H1 (cell line): ENCODE measurements at regions not wholly inside any gene's neighbourhood (a gene's known extent, or its start where the extent isn't known, plus 50 kb on each side); places are given as distances from the start of the nearest gene placed in this dataset.

Experiments
- CTCF ChIA-PET: fragments of 300-600 bp; sonication (Branson Sonifier 250); formaldehyde crosslinking; loops from one replicate; lab custom pipeline; 2021; ENCODE audit not compliant: partially characterized antibody; lab: Charles Lee
- POLR2A ChIA-PET: fragments of 300-600 bp; sonication (Branson Sonifier 250); formaldehyde crosslinking; loops from one replicate; lab custom pipeline; 2021; ENCODE audit warnings: inconsistent platforms; ENCODE audit not compliant: partially characterized antibody; lab: Charles Lee
- DNase-seq, 2 experiments: peaks; one replicate each; pipeline versions ENCODE4 v3.0.0 to v3.0.0-alpha.2; 2010 to 2022; ENCODE audit warnings: low spot score in 2 of 2, low read depth in 1 of 2, mixed read lengths in 1 of 2
- FAIRE-seq: peaks from 2 replicates; lab custom pipeline; 2011; peaks lifted over from hg19 to GRCh38; lab: Jason Lieb, UNC
- H2AFZ ChIP-seq: 2 replicates; pipeline ENCODE4 v1.8.1; 2012; ENCODE audit warnings: low read length, inconsistent platforms
- H2AK5ac ChIP-seq: 2 replicates; pipeline ENCODE4 v1.6.1; 2013; ENCODE audit warnings: low read depth, low read length
- H2BK120ac ChIP-seq: replicated peaks from 2 replicates; pipeline ENCODE3; 2013; ENCODE audit warnings: low read depth, low read length, inconsistent platforms
- H2BK12ac ChIP-seq: 2 replicates; pipeline ENCODE4 v1.6.1; 2013; ENCODE audit warnings: low read depth, low read length
- H2BK15ac ChIP-seq: 2 replicates; pipeline ENCODE4 v1.6.1; 2013; ENCODE audit warnings: low read length
- H2BK20ac ChIP-seq: 2 replicates; pipeline ENCODE4 v1.6.1; 2013; ENCODE audit warnings: low read length
- H2BK5ac ChIP-seq: 2 replicates; pipeline ENCODE4 v1.6.1; 2013; ENCODE audit warnings: low read depth, low read length
- H3K14ac ChIP-seq: 2 replicates; pipeline ENCODE4 v1.6.1; 2013; ENCODE audit warnings: inconsistent platforms; ENCODE audit not compliant: insufficient read length
- H3K18ac ChIP-seq: 2 replicates; pipeline ENCODE4 v1.6.1; 2013; ENCODE audit warnings: low read length; ENCODE audit errors: extremely low read depth
- H3K23ac ChIP-seq: 2 replicates; pipeline ENCODE4 v1.6.1; 2013; ENCODE audit warnings: inconsistent platforms; ENCODE audit not compliant: insufficient read length
- H3K23me2 ChIP-seq: 2 replicates; pipeline ENCODE4 v1.6.1; 2013; ENCODE audit warnings: low read depth, low read length
- H3K27ac ChIP-seq: 2 replicates; pipeline ENCODE4 v1.6.1; 2011; ENCODE audit warnings: low read depth, low read length, inconsistent platforms
- H3K27me3 ChIP-seq, 4 experiments: replicated peaks in 1 of 4; 1 replicate in 1 of 4; 2 replicates in 3 of 4; pipeline versions ENCODE4 v1.6.1 to v1.8.1; 2011 to 2013; ENCODE audit warnings: low read length in 3 of 4, mild to moderate bottlenecking in 3 of 4, inconsistent platforms in 2 of 4, mixed read lengths in 2 of 4, moderate library complexity in 1 of 4; ENCODE audit not compliant: control insufficient read depth in 3 of 4, insufficient read depth in 3 of 4; ENCODE audit errors: extremely low read depth in 1 of 4
- H3K36me3 ChIP-seq, 4 experiments: 2 replicates each; pipeline versions ENCODE4 v1.6.1 to v1.8.1; 2011 to 2013; ENCODE audit warnings: mild to moderate bottlenecking in 4 of 4, low read length in 3 of 4, moderate library complexity in 2 of 4, control low read depth in 1 of 4, inconsistent platforms in 1 of 4; ENCODE audit not compliant: insufficient read depth in 4 of 4, control insufficient read depth in 2 of 4
- H3K4ac ChIP-seq: replicated peaks from 2 replicates; pipeline ENCODE3; 2013; ENCODE audit warnings: low read length, low read depth, mixed read lengths, inconsistent platforms; ENCODE audit not compliant: insufficient read length
- H3K4me1 ChIP-seq, 4 experiments: replicated peaks in 1 of 4; 1 replicate in 1 of 4; 2 replicates in 3 of 4; pipeline versions ENCODE4 v1.6.1 to v1.8.1; 2011 to 2013; ENCODE audit warnings: low read length in 3 of 4, inconsistent platforms in 2 of 4, mixed read lengths in 1 of 4; ENCODE audit not compliant: insufficient read depth in 4 of 4, control insufficient read depth in 3 of 4
- H3K4me2 ChIP-seq, 2 experiments: 2 replicates each; pipeline versions ENCODE4 v1.6.1 to v1.8.1; 2011 to 2013; ENCODE audit warnings: low read depth in 2 of 2, low read length in 2 of 2, control low read depth in 1 of 2, inconsistent platforms in 1 of 2, mild to moderate bottlenecking in 1 of 2; ENCODE audit not compliant: insufficient read depth in 1 of 2
- H3K4me3 ChIP-seq, 4 experiments: fragments of 200-600, 300-600 bp in 1 of 4; sonication (generic), shearing (Covaris generic), sonication (Bioruptor Twin) in 1 of 4; 2 replicates each; pipeline versions ENCODE4 v1.5.1 to v1.8.1; 2011 to 2016; ENCODE audit warnings: low read length in 4 of 4, low read depth in 3 of 4, control low read depth in 2 of 4, inconsistent platforms in 2 of 4, mild to moderate bottlenecking in 2 of 4, mixed read lengths in 1 of 4, moderate library complexity in 1 of 4; ENCODE audit not compliant: insufficient read depth in 2 of 4; ENCODE audit errors: extremely low read depth in 1 of 4
- H3K56ac ChIP-seq: replicated peaks from 2 replicates; pipeline ENCODE3; 2013; ENCODE audit warnings: low read depth, mild to moderate bottlenecking, mixed read lengths, low read length, inconsistent platforms; ENCODE audit not compliant: insufficient read length
- H3K79me1 ChIP-seq: 2 replicates; pipeline ENCODE4 v1.6.1; 2013; ENCODE audit warnings: low read depth, low read length, control low read depth
- H3K79me2 ChIP-seq, 2 experiments: 2 replicates each; pipeline versions ENCODE4 v1.6.1 to v1.8.1; 2012 to 2013; ENCODE audit warnings: low read length in 2 of 2, mild to moderate bottlenecking in 2 of 2, inconsistent platforms in 1 of 2; ENCODE audit not compliant: insufficient read depth in 2 of 2, control insufficient read depth in 1 of 2
- H3K9ac ChIP-seq, 4 experiments: replicated peaks in 1 of 4; 1 replicate in 1 of 4; 2 replicates in 3 of 4; pipeline versions ENCODE4 v1.6.1 to v1.8.1; 2011 to 2013; ENCODE audit warnings: low read depth in 3 of 4, low read length in 3 of 4, control low read depth in 2 of 4, mild to moderate bottlenecking in 2 of 4, moderate library complexity in 2 of 4, inconsistent platforms in 1 of 4; ENCODE audit errors: extremely low read depth in 1 of 4
- H3K9me3 ChIP-seq, 2 experiments: 2 replicates each; pipeline versions ENCODE4 v1.6.1 to v1.8.1; 2012 to 2013; ENCODE audit warnings: mild to moderate bottlenecking in 2 of 2, moderate library complexity in 2 of 2, control low read depth in 1 of 2, inconsistent platforms in 1 of 2, low read depth in 1 of 2, low read length in 1 of 2, mixed read lengths in 1 of 2; ENCODE audit not compliant: insufficient read depth in 2 of 2
- H4K20me1 ChIP-seq, 2 experiments: replicated peaks in 1 of 2; 2 replicates each; pipeline versions ENCODE3 to v1.8.1; 2011 to 2013; ENCODE audit warnings: inconsistent platforms in 2 of 2, low read length in 2 of 2, mild to moderate bottlenecking in 1 of 2; ENCODE audit not compliant: insufficient read depth in 2 of 2, control insufficient read depth in 1 of 2
- H4K5ac ChIP-seq: 2 replicates; pipeline ENCODE4 v1.6.1; 2013; ENCODE audit warnings: low read length, low read depth, mixed read lengths, inconsistent platforms; ENCODE audit not compliant: insufficient read length
- H4K8ac ChIP-seq: 2 replicates; pipeline ENCODE4 v1.8.0; 2013; ENCODE audit warnings: mild to moderate bottlenecking, moderate library complexity, low read length, inconsistent platforms; ENCODE audit not compliant: insufficient read depth; ENCODE audit errors: extremely low read depth
- H4K91ac ChIP-seq: replicated peaks from 2 replicates; pipeline ENCODE3; 2013; ENCODE audit warnings: low read length, mixed read lengths, inconsistent platforms; ENCODE audit not compliant: insufficient read length
- E2F6 ChIP-seq: IDR thresholded peaks from 2 replicates; pipeline ENCODE4 v1.6.1; 2012; ENCODE audit warnings: inconsistent platforms
- GTF2F1 ChIP-seq: IDR thresholded peaks from 2 replicates; pipeline ENCODE4 v1.6.1; 2012; ENCODE audit warnings: low read depth, low read length, improper control_type of control experiment, borderline replicate concordance
- JUN ChIP-seq: IDR thresholded peaks from 2 replicates; pipeline ENCODE4 v1.6.1; 2011; ENCODE audit warnings: low read depth, mild to moderate bottlenecking, improper control_type of control experiment, low read length
- KDM1A ChIP-seq: fragments of 200-600, 300-600 bp; sonication (generic); IDR thresholded peaks from 2 replicates; pipeline ENCODE4 v1.7.1; 2016; ENCODE audit warnings: mild to moderate bottlenecking, low read length, borderline replicate concordance
- KDM5A ChIP-seq: fragments of 200-600 bp; IDR thresholded peaks from 2 replicates; pipeline ENCODE4 v1.7.1; 2012; ENCODE audit warnings: mild to moderate bottlenecking, low read length, inconsistent platforms, mixed read lengths
- NANOG ChIP-seq: IDR thresholded peaks from 2 replicates; pipeline ENCODE4 v1.6.1; 2011; ENCODE audit warnings: low read length, low read depth, mild to moderate bottlenecking, inconsistent platforms; ENCODE audit not compliant: insufficient read depth, poor library complexity, severe bottlenecking
- RXRA ChIP-seq: IDR thresholded peaks from 2 replicates; pipeline ENCODE4 v1.6.1; 2011; ENCODE audit warnings: low read depth, mild to moderate bottlenecking, low read length, moderate library complexity; ENCODE audit not compliant: insufficient read depth
- TBP ChIP-seq: IDR thresholded peaks from 2 replicates; pipeline ENCODE4 v1.6.1; 2011; ENCODE audit warnings: low read depth, low read length, improper control_type of control experiment
- TCF12 ChIP-seq: IDR thresholded peaks from 2 replicates; pipeline ENCODE4 v1.6.1; 2011; ENCODE audit warnings: low read depth, mild to moderate bottlenecking, low read length
- TEAD4 ChIP-seq: IDR thresholded peaks from 2 replicates; pipeline ENCODE4 v1.6.1; 2012; ENCODE audit warnings: low read depth, low read length, inconsistent platforms, mixed read lengths
- USF2 ChIP-seq: IDR thresholded peaks from 2 replicates; pipeline ENCODE4 v1.6.1; 2011; ENCODE audit warnings: low read length, improper control_type of control experiment
- ZNF274 ChIP-seq: IDR thresholded peaks from 2 replicates; pipeline ENCODE4 v1.7.0; 2012; ENCODE audit warnings: low read length, borderline replicate concordance; ENCODE audit errors: extremely low read depth
- WGBS, 2 experiments: shearing (Covaris generic) in 1 of 2; methylation state at CpG; one replicate each; pipeline versions ENCODE4 v1.1.6 to v1.1.7; 2013 to 2015; ENCODE audit warnings: low lambda C conversion rate in 2 of 2, mixed read lengths in 2 of 2, inconsistent platforms in 1 of 2, low coverage in 1 of 2, missing lambda C conversion rate in 1 of 2; ENCODE audit not compliant: insufficient replicate concordance in 2 of 2, insufficient coverage in 1 of 2, insufficient read length in 1 of 2; ENCODE audit errors: extremely low coverage in 1 of 2, missing lambda C conversion rate in 1 of 2; 5-methylcytosine and 5-hydroxymethylcytosine counted together

- no peaks in the 10 kb centered on the region for H3K27me3 ChIP-seq
- no peaks in the 10 kb centered on the region for H3K23me2 ChIP-seq
- 93% methylated on average over 5 of the region's 5 CpGs; no CpG with 5 or more reads in 1 of the 2 experiments for WGBS, 2 experiments
- H2AFZ ChIP-seq: no peak overlapping the region
- no peak overlapping the region for H2BK12ac ChIP-seq
- H3K14ac ChIP-seq: no peak overlapping the region
- H4K8ac ChIP-seq: no peak overlapping the region
- H2BK15ac ChIP-seq: no peak overlapping the region
- no peak for FAIRE-seq
- no peaks in the 10 kb centered on the region for H3K4me1 ChIP-seq
- no peak overlapping the region for H3K4me3 ChIP-seq
- no peak overlapping the region for H3K56ac ChIP-seq
- H4K5ac ChIP-seq: no peak overlapping the region
- H3K4ac ChIP-seq: no peak overlapping the region
- no peak overlapping the region for H3K18ac ChIP-seq
- no peak overlapping the region for H2AK5ac ChIP-seq
- no peak overlapping the region for H3K9ac ChIP-seq
- H3K4me2 ChIP-seq: no peak overlapping the region
- no peak overlapping the region for H2BK20ac ChIP-seq
- H3K9me3 ChIP-seq: no peaks in the 10 kb centered on the region
- ChIA-PET CTCF (no interaction called here), POLR2A (no interaction called here)
- H3K79me2 ChIP-seq: no peaks in the 10 kb centered on the region
- no peaks in the 10 kb centered on the region for H3K36me3 ChIP-seq
- H4K91ac ChIP-seq: no peak overlapping the region
- no peaks in the 10 kb centered on the region for H4K20me1 ChIP-seq
- no peak overlapping the region for H3K27ac ChIP-seq
- H2BK5ac ChIP-seq: no peak overlapping the region
- no peaks in the 10 kb centered on the region for H3K79me1 ChIP-seq
- no peak overlapping the region for H2BK120ac ChIP-seq
- DNase-seq: no peak
- no peak overlapping the region for H3K23ac ChIP-seq
- TF ChIP-seq KDM1A (no peak), GTF2F1 (no peak), NANOG (no peak), ZNF274 (no peak), TCF12 (no peak), KDM5A (no peak), TBP (no peak), TEAD4 (no peak), JUN (no peak), E2F6 (no peak), RXRA (no peak), USF2 (no peak)
Observed at GRCh38 chr13:89982407-89983095, 1364.9 kb upstream of the MIR17HG start.
